Ascending aorta (tissue), 2 donors: ENCODE measurements at regions not wholly inside any gene's neighbourhood (a gene's known extent, or its start where the extent isn't known, plus 50 kb on each side); places are given as distances from the start of the nearest gene placed in this dataset.

Experiments
- DNase-seq, 2 donors: peaks; one replicate each; pipeline ENCODE4 v3.0.0-alpha.2; 2019; ENCODE audit warnings: low spot score in 2 of 2
- H3K27ac ChIP-seq, 2 donors: fragments of 200-600 bp; sonication (generic); one replicate each; pipeline ENCODE4 v1.5.1; 2016 to 2017; ENCODE audit warnings: mild to moderate bottlenecking in 1 of 2
- H3K27me3 ChIP-seq: fragments of 200-600 bp; sonication (generic); one replicate; pipeline ENCODE4 v1.5.1; 2017
- H3K36me3 ChIP-seq, 2 donors: fragments of 200-600 bp; sonication (generic); one replicate each; pipeline ENCODE4 v1.5.1; 2016
- H3K4me1 ChIP-seq, 2 donors: fragments of 200-600 bp; sonication (generic); one replicate each; pipeline ENCODE4 v1.5.1; 2016 to 2017; ENCODE audit warnings: mild to moderate bottlenecking in 1 of 2
- H3K4me3 ChIP-seq, 2 donors: fragments of 200-600 bp; sonication (generic); one replicate each; pipeline ENCODE4 v1.5.1; 2016 to 2017; ENCODE audit warnings: mild to moderate bottlenecking in 1 of 2
- H3K9me3 ChIP-seq, 2 donors: fragments of 200-600 bp; sonication (generic); one replicate each; pipeline ENCODE4 v1.5.1; 2016
- intact Hi-C: fragments of 100-400 bp; cut with DNase I; formaldehyde crosslinking; loops from one replicate; pipeline ENCODE4 v1.15.1; 2023
- TF ChIP-seq, protein P1 (sequence below), 3 experiments: fragments of 200-600 bp in 2 of 3; fragments of 450-650 bp in 1 of 3; sonication (generic) in 2 of 3; IDR thresholded peaks; one replicate each; pipeline ENCODE4 v1.5.1; 2016 to 2019; ENCODE audit warnings: antibody characterized with exemption in 3 of 3, mild to moderate bottlenecking in 1 of 3, moderate library complexity in 1 of 3

DNA sequence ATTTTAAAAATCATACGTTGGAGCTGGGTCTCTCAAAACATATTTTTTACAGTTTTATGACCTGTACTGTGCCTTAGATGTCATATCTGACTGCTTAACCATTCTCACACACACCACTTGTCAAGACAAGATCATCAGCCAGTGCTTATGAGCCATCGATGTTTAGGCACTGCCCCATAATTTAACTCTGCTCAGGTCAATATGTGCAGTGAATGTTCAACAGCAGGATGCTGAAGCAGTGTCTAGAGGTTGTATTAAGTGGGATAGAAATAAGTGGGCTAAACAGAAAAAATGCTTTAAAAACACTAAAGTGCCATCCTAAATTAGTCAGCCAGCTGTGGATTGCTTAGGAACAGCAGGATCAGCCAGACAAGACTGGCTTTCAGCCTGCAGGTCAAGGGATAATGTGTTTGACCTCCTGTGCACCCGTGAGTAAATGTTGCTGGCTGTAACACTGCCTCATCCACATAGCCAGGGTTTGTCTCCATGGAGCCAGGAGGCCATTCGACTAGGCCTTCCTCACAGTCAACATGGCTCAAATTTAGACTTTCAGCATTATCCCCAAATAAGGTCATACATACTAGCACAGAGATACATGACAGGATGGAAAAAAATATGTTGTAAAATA is 139.0 kb upstream of the NXPH2 start:
- no peaks in the 10 kb centered on the region for H3K9me3 ChIP-seq
- no peak overlapping the region for H3K27ac ChIP-seq
- H3K4me1 ChIP-seq, result no peaks in the 10 kb centered on the region
- DNase-seq, result no peak
- intact Hi-C loops, result no loop called here
- H3K36me3 ChIP-seq, result no peaks in the 10 kb centered on the region
- TF ChIP-seq, protein P1, sequence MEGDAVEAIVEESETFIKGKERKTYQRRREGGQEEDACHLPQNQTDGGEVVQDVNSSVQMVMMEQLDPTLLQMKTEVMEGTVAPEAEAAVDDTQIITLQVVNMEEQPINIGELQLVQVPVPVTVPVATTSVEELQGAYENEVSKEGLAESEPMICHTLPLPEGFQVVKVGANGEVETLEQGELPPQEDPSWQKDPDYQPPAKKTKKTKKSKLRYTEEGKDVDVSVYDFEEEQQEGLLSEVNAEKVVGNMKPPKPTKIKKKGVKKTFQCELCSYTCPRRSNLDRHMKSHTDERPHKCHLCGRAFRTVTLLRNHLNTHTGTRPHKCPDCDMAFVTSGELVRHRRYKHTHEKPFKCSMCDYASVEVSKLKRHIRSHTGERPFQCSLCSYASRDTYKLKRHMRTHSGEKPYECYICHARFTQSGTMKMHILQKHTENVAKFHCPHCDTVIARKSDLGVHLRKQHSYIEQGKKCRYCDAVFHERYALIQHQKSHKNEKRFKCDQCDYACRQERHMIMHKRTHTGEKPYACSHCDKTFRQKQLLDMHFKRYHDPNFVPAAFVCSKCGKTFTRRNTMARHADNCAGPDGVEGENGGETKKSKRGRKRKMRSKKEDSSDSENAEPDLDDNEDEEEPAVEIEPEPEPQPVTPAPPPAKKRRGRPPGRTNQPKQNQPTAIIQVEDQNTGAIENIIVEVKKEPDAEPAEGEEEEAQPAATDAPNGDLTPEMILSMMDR (IDR thresholded peaks at IDR 0.05), result no peak
- H3K27me3 ChIP-seq, result no peaks in the 10 kb centered on the region
- H3K4me3 ChIP-seq, result no peak overlapping the region

DNA sequence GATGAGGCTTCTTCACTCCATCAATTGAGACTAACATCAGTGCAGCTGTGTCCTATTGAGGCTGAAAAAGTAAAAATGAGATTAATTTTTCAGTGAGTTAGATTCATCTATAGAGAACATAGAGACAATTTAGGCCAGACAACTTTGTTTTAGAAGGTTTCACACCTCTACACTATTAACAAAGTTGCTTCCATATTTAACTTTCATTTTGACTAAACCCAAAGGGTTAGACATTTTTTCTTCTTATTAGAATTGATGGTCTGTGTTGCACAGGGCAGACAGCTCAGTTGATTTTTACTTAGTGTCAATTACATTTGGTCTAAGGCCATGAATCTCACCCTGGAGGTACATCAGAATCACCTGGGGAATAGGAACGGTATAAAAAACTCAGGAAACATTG is 130.2 kb upstream of the NXPH2 start:
- Histone ChIP-seq H3K36me3 (no peaks in the 10 kb centered on the region), H3K27me3 (no peaks in the 10 kb centered on the region), H3K4me3 (no peak overlapping the region), H3K27ac (no peak overlapping the region), H3K4me1 (no peaks in the 10 kb centered on the region), H3K9me3 (no peaks in the 10 kb centered on the region)
- intact Hi-C loops, result no loop called here
- TF ChIP-seq, protein P1 (IDR thresholded peaks at IDR 0.05), result no peak
- DNase-seq, result no peak

DNA sequence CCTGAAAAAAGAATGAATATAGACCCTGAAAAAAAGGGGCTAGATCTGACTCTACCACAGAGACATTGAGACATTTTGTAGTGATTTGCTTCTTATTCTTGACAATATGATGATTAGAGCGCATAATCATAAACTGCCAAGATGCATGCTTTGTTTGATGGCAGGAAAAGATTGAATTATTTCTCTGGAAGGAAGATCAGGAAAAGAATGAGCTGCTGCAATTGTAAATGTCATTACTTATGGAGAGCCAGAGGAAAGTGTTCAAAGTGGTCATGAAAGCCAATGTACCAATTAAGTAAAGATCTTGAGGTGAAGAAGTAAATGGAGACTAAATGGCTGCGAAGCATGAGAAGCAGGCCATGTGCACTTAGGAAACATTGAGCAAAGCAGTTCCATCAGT is 126.4 kb upstream of the NXPH2 start:
- Histone ChIP-seq H3K4me1 (no peaks in the 10 kb centered on the region), H3K4me3 (no peak overlapping the region), H3K27ac (no peak overlapping the region), H3K9me3 (no peaks in the 10 kb centered on the region), H3K36me3 (no peaks in the 10 kb centered on the region), H3K27me3 (no peaks in the 10 kb centered on the region)
- no peak for DNase-seq
- TF ChIP-seq, protein P1 (IDR thresholded peaks at IDR 0.05), result no peak
- intact Hi-C loops, result no loop called here

DNA sequence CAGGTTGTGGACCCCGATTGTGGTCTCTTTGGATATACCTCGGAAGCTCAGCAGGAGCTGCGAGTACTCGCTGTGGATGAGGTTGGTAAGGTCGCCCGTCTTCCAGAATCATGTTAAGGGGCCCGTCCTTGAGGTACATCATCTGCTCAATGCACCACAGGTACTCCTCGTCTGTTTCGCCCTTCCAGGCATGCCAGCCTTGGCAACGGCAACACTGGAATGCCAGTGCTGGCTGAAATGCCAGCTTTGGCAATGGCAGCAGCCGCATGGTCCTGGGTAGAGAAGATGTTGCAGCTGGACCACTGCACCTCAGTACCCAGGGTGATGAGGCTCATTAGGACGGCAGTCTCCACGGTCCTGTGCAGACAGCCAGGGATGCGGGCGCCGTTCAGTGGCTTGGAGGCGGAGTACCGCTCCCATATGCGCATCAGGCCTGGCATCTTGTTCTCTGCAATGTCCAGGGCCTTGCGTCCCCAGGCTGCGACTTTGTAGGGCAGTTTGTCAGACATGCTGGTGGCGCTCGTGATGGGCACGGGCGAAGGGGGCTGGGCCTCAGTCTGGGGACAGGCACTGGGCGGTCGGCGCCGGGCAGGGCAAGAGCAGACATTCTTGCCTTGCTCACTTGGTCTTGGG is 122.2 kb upstream of the NXPH2 start:
- Histone ChIP-seq H3K9me3 (no peaks in the 10 kb centered on the region), H3K27ac (no peak overlapping the region), H3K27me3 (no peaks in the 10 kb centered on the region), H3K4me1 (no peaks in the 10 kb centered on the region), H3K4me3 (no peak overlapping the region), H3K36me3 (no peaks in the 10 kb centered on the region)
- TF ChIP-seq, protein P1 (IDR thresholded peaks at IDR 0.05), result no peak
- DNase-seq, result no peak
- intact Hi-C loops, result no loop called here

DNA sequence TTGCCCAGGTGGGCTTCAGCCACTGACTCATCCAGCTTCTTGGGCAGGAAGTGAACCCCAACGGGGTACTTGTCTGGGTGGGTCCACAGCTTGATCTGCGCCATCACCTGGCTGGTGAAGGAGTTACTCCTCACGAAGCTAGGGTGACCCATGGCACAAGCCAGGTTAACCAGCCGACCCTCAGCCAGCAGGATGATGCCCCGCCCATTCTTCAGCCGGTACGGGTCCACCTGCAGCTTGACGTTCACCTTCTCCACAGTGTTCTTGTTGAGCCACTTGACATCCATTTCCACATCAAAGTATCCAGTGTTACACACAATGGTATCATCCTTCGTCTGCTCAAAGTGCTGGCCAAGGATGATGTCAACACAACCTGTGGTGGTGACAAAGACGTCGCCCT is 121.3 kb upstream of the NXPH2 start:
- intact Hi-C loops, result no loop called here
- DNase-seq, result no peak

More for the DNA sequence above, 121.3 kb upstream of the NXPH2 start:
- Histone ChIP-seq H3K9me3 (no peaks in the 10 kb centered on the region), H3K27me3 (no peaks in the 10 kb centered on the region), H3K36me3 (no peaks in the 10 kb centered on the region), H3K27ac (no peak overlapping the region), H3K4me1 (no peaks in the 10 kb centered on the region), H3K4me3 (no peak overlapping the region)
- TF ChIP-seq, protein P1 (IDR thresholded peaks at IDR 0.05), result no peak
